HCT116 (cell line): ENCODE measurements at regions not wholly inside any gene's neighbourhood (a gene's known extent, or its start where the extent isn't known, plus 50 kb on each side); places are given as distances from the start of the nearest gene placed in this dataset.

Source experiments
- ATAC-seq: fragments of 200-7000 bp; cut with Tn5 transposase; 2 replicates; pipeline ENCODE4 v1.9.1; 2020; ENCODE audit warnings: mild to moderate bottlenecking, moderate library complexity
- BruUV-seq: library from RNA; stranded (reverse); fragments of 400-500 nt; replicated peaks from 2 replicates; lab custom pipeline; 2021; lab: Mats Ljungman, UMichigan
- CTCF ChIA-PET: fragments of 300-600 bp; sonication (Branson Sonifier 250); formaldehyde crosslinking; loops from one replicate; lab custom pipeline; 2021; ENCODE audit warnings: antibody characterized with exemption; lab: Charles Lee
- POLR2A ChIA-PET: fragments of 300-600, 350-600 bp; sonication (Branson Sonifier 250); formaldehyde crosslinking; loops from one replicate; lab custom pipeline; 2021; ENCODE audit warnings: antibody characterized with exemption; lab: Charles Lee
- RAD21 ChIA-PET, 2 experiments: fragments of 300-600 bp; sonication (Branson Sonifier 250); formaldehyde crosslinking; loops; one replicate each; lab custom pipeline; 2023; ENCODE audit warnings: low total read pairs in 2 of 2; ENCODE audit not compliant: uncharacterized antibody in 2 of 2, unreplicated experiment in 2 of 2, low non-redundant PET in 1 of 2; lab: Charles Lee
- DNase-seq: peaks from one replicate; pipeline ENCODE4 v3.0.0-alpha.2; 2010; ENCODE audit warnings: low read depth, low spot score
- H2AFZ ChIP-seq: fragments of 200-600 bp; shearing (Covaris generic), sonication (generic); 2 replicates; pipeline ENCODE4 v1.6.1; 2017; ENCODE audit warnings: low read depth, mixed run types, mixed read lengths, antibody characterized with exemption, low read length; ENCODE audit not compliant: poor library complexity, severe bottlenecking
- H3K27ac ChIP-seq: 2 replicates; pipeline ENCODE4 v1.5.1; 2012; ENCODE audit warnings: low read depth, low read length
- H3K27me3 ChIP-seq: fragments of 200-600 bp; sonication (generic); 2 replicates; pipeline ENCODE4 v1.6.1; 2016; ENCODE audit warnings: mixed run types, low read length, mixed read lengths; ENCODE audit not compliant: insufficient read depth
- H3K36me3 ChIP-seq, 2 experiments: fragments of 200-500 bp in 1 of 2; fragments of 200-600 bp in 1 of 2; sonication (Bioruptor generic) in 1 of 2; sonication (generic) in 1 of 2; 2 replicates each; pipeline versions ENCODE4 v1.5.1 to v1.6.1; 2014 to 2016; ENCODE audit warnings: low read length in 2 of 2, inconsistent platforms in 1 of 2, mixed read lengths in 1 of 2, mixed run types in 1 of 2; ENCODE audit not compliant: insufficient read depth in 2 of 2, control insufficient read depth in 1 of 2
- H3K4me1 ChIP-seq, 2 experiments: fragments of 200-600 bp in 1 of 2; sonication (generic) in 1 of 2; 2 replicates each; pipeline versions ENCODE4 v1.5.1 to v1.6.1; 2012 to 2017; ENCODE audit warnings: low read length in 2 of 2, inconsistent platforms in 1 of 2, mild to moderate bottlenecking in 1 of 2, mixed read lengths in 1 of 2, mixed run types in 1 of 2, moderate library complexity in 1 of 2; ENCODE audit not compliant: insufficient read depth in 2 of 2, control insufficient read depth in 1 of 2
- H3K4me2 ChIP-seq: fragments of 200-600 bp; sonication (generic); 2 replicates; pipeline ENCODE4 v1.6.1; 2017; ENCODE audit warnings: mixed run types, low read length, mixed read lengths
- H3K4me3 ChIP-seq, 2 experiments: fragments of 200-600 bp in 1 of 2; sonication (generic) in 1 of 2; replicated peaks in 1 of 2; 2 replicates each; pipeline ENCODE4 v1.5.1; 2011 to 2016; ENCODE audit warnings: low read length in 2 of 2, control low read depth in 1 of 2, low read depth in 1 of 2, mild to moderate bottlenecking in 1 of 2, mixed read lengths in 1 of 2, mixed run types in 1 of 2
- H3K79me2 ChIP-seq: fragments of 200-600 bp; sonication (generic); 2 replicates; pipeline ENCODE4 v1.6.1; 2017; ENCODE audit warnings: mild to moderate bottlenecking, mixed run types, low read length, moderate library complexity, mixed read lengths; ENCODE audit not compliant: insufficient read depth
- H3K9ac ChIP-seq: fragments of 200-600 bp; sonication (generic); 2 replicates; pipeline ENCODE4 v1.6.1; 2016; ENCODE audit warnings: low read length, mixed read lengths
- H3K9me2 ChIP-seq: fragments of 200-600 bp; sonication (generic), shearing (Covaris generic); 2 replicates; pipeline ENCODE4 v1.6.1; 2017; ENCODE audit warnings: mixed run types, mild to moderate bottlenecking, moderate library complexity; ENCODE audit not compliant: insufficient read depth
- H3K9me3 ChIP-seq, 2 experiments: fragments of 200-500 bp in 1 of 2; fragments of 200-600 bp in 1 of 2; sonication (Bioruptor generic) in 1 of 2; sonication (generic) in 1 of 2; 2 replicates each; pipeline ENCODE4 v1.6.1; 2014 to 2017; ENCODE audit warnings: low read length in 2 of 2, mixed read lengths in 2 of 2, inconsistent platforms in 1 of 2, low read depth in 1 of 2, mild to moderate bottlenecking in 1 of 2, mixed run types in 1 of 2, moderate library complexity in 1 of 2; ENCODE audit not compliant: control insufficient read depth in 1 of 2, insufficient read depth in 1 of 2
- H4K20me1 ChIP-seq: fragments of 200-600 bp; sonication (generic), shearing (Covaris generic); 2 replicates; pipeline ENCODE4 v1.6.1; 2017; ENCODE audit warnings: mixed run types, mild to moderate bottlenecking, moderate library complexity; ENCODE audit not compliant: insufficient read depth
- ATF3 ChIP-seq: IDR thresholded peaks from 2 replicates; pipeline ENCODE4 v1.6.1; 2012
- EGR1 ChIP-seq: IDR thresholded peaks from 2 replicates; pipeline ENCODE4 v1.6.1; 2012; ENCODE audit warnings: low read depth
- ELF1 ChIP-seq: IDR thresholded peaks from 2 replicates; pipeline ENCODE4 v1.6.1; 2012; ENCODE audit warnings: low read depth, borderline replicate concordance
- EZH2 ChIP-seq: fragments of 200-600 bp; sonication (generic); IDR thresholded peaks from 2 replicates; pipeline ENCODE4 v1.6.1; 2017; ENCODE audit warnings: antibody characterized with exemption, mixed run types
- EZH2phosphoT487 ChIP-seq: fragments of 200-600 bp; IDR thresholded peaks from 2 replicates; pipeline ENCODE4 v1.6.1; 2018; ENCODE audit warnings: antibody characterized with exemption, borderline replicate concordance
- FOSL1 ChIP-seq: IDR thresholded peaks from 2 replicates; pipeline ENCODE4 v1.6.1; 2012; ENCODE audit warnings: low read depth
- POLR2AphosphoS5 ChIP-seq: IDR thresholded peaks from 2 replicates; pipeline ENCODE4 v1.6.1; 2011; ENCODE audit warnings: mild to moderate bottlenecking, low read depth, low read length, moderate library complexity
- SIN3A ChIP-seq: IDR thresholded peaks from 2 replicates; pipeline ENCODE4 v1.6.1; 2012; ENCODE audit warnings: low read depth
- SP1 ChIP-seq: IDR thresholded peaks from 2 replicates; pipeline ENCODE4 v1.6.1; 2012; ENCODE audit warnings: low read depth
- SRF ChIP-seq: IDR thresholded peaks from 2 replicates; pipeline ENCODE4 v1.6.1; 2012; ENCODE audit warnings: low read depth
- YY1 ChIP-seq: IDR thresholded peaks from 2 replicates; pipeline ENCODE4 v1.6.1; 2011; ENCODE audit warnings: low read length, low read depth, moderate library complexity, mild to moderate bottlenecking; ENCODE audit not compliant: insufficient replicate concordance; ENCODE audit errors: extremely low read depth
- ZFX ChIP-seq: fragments of 450-650 bp; IDR thresholded peaks from 2 replicates; pipeline ENCODE4 v1.6.1; 2017
- ZNF274 ChIP-seq: fragments of 200-500 bp; sonication (Bioruptor generic); IDR thresholded peaks from 2 replicates; pipeline ENCODE4 v1.6.1; 2014; ENCODE audit warnings: mild to moderate bottlenecking, low read depth, low read length, inconsistent platforms
- intact Hi-C: fragments of 100-400 bp; cut with micrococcal nuclease; formaldehyde crosslinking; loops from 2 replicates; pipeline ENCODE4 v1.10.0; 2022
- TF ChIP-seq, protein P1 (sequence below): IDR thresholded peaks from 2 replicates; pipeline ENCODE4 v1.6.1; 2012

- H3K9me2 ChIP-seq = no peaks in the 10 kb centered on the region
- intact Hi-C loops = no loop called here
- H3K4me2 ChIP-seq = no peak overlapping the region
- no peaks in the 10 kb centered on the region for H4K20me1 ChIP-seq
- H3K9ac ChIP-seq = no peak overlapping the region
- TF ChIP-seq EZH2 (no peak), ZFX (no peak), EGR1 (no peak), SIN3A (no peak), ELF1 (no peak), EZH2phosphoT487 (no peak), SRF (no peak), YY1 (no peak), ZNF274 (no peak), ATF3 (no peak), FOSL1 (no peak), POLR2AphosphoS5 (no peak), SP1 (no peak)
- TF ChIP-seq, protein P1, sequence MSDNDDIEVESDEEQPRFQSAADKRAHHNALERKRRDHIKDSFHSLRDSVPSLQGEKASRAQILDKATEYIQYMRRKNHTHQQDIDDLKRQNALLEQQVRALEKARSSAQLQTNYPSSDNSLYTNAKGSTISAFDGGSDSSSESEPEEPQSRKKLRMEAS = no peak
- DNase-seq (no peak), ATAC-seq (no peak)
- H3K4me3 ChIP-seq = no peak overlapping the region
- H3K4me1 ChIP-seq = peaks cover 0 to 5% of the 10 kb centered on the region in 2 experiments; a peak in 2 of 4 replicates
- no peaks in the 10 kb centered on the region for H3K9me3 ChIP-seq
- BruUV-seq = no TSS peak
- RAD21 ChIA-PET = no interaction called here
- H3K27me3 ChIP-seq = no peaks in the 10 kb centered on the region
- H2AFZ ChIP-seq = no peak overlapping the region
- H3K36me3 ChIP-seq = no peaks in the 10 kb centered on the region
- CTCF ChIA-PET = no interaction called here
- H3K27ac ChIP-seq = no peak overlapping the region
- POLR2A ChIA-PET = no interaction called here
- H3K79me2 ChIP-seq = no peaks in the 10 kb centered on the region
Observed at GRCh38 chr3:170797685-170798084, 72.3 kb downstream of the RPL22L1 start.
